H1 (cell line): ENCODE measurements at regions not wholly inside any gene's neighbourhood (a gene's known extent, or its start where the extent isn't known, plus 50 kb on each side); places are given as distances from the start of the nearest gene placed in this dataset.

ENCODE experiments used
- EGR1 ChIP-seq: IDR thresholded peaks from 2 replicates; pipeline ENCODE4 v1.6.1; 2011; ENCODE audit warnings: low read depth, low read length, borderline replicate concordance

DNA sequence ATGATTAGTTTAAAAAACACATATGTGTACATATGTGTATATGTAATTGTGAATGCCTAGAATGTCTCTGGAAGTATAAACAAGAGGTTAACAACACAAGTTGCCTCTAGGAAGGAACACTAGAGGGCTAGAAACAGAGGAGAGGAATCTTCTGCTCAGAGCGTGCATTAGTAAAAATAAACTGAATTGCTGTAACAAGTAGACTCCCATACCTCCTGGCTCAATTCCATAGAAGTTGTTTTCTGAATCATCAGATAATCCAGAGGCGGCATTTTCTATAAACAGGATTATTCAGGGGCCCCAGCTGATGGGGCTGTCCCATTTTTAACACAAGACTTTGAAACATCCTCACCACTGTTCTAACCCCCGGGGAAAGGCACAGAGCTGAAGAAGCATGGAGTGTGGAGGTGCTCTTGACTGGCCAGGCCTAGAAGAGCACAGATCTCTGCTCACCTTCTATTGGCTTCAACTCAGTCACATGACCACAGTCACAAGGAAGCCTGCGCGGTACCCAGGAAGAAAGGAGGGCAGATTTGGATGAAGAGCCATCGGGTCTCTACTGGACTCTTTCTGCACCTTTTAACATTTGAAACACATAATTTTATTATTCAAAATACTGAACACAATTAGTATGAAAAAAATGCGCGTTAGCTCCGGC lies 145.7 kb downstream of the TLE3 start (continued):
- no peak for TF ChIP-seq EGR1
